ENCODE measurements at regions not wholly inside any gene's neighbourhood (a gene's known extent, or its start where the extent isn't known, plus 50 kb on each side); places are given as distances from the start of the nearest gene placed in this dataset.
"Not testable (repeated sequence)": the region's sequence is repeated elsewhere in the genome, so short reads cannot be mapped to it uniquely, and the experiment has no call there.

- no peak for DNase-seq (ENCODE audit: low read depth in 4 of 4, low spot score in 1 of 4)
Observed at GRCh38 chr6:84882768-84883766, 118.7 kb upstream of the TBX18 start.

GRCh38 chr6:84879385-84879784 is 115.0 kb upstream of the TBX18 start:
- not testable (repeated sequence) for DNase-seq (ENCODE audit: low read depth in 4 of 4, low spot score in 1 of 4)

- no peak for DNase-seq (ENCODE audit: low read depth in 4 of 4, low spot score in 1 of 4)
Observed at GRCh38 chr6:84877515-84878210, 113.3 kb upstream of the TBX18 start.

GRCh38 chr6:84876723-84877514 is 112.5 kb upstream of the TBX18 start:
- DNase-seq (ENCODE audit: low read depth in 4 of 4, low spot score in 1 of 4) = no peak

GRCh38 chr6:84872996-84873723 is 108.8 kb upstream of the TBX18 start:
- DNase-seq (ENCODE audit: low read depth in 4 of 4, low spot score in 1 of 4) = no peak

GRCh38 chr6:84871925-84872324 is 107.5 kb upstream of the TBX18 start:
- DNase-seq (ENCODE audit: low read depth in 4 of 4, low spot score in 1 of 4) = no peak

- no peak for DNase-seq (ENCODE audit: low read depth in 4 of 4, low spot score in 1 of 4)
Observed at GRCh38 chr6:84870672-84871071, 106.3 kb upstream of the TBX18 start.

- no peak for DNase-seq (ENCODE audit: low read depth in 4 of 4, low spot score in 1 of 4)
Observed at GRCh38 chr6:84868149-84868548, 103.8 kb upstream of the TBX18 start.

- DNase-seq (ENCODE audit: low read depth in 4 of 4, low spot score in 1 of 4) = no peak
Observed at GRCh38 chr6:84867521-84867920, 103.1 kb upstream of the TBX18 start.

- DNase-seq (ENCODE audit: low read depth in 4 of 4, low spot score in 1 of 4) = no peak
Observed at GRCh38 chr6:84866715-84867114, 102.3 kb upstream of the TBX18 start.

GRCh38 chr6:84865372-84865771 is 101.0 kb upstream of the TBX18 start:
- not testable (repeated sequence) for DNase-seq (ENCODE audit: low read depth in 4 of 4, low spot score in 1 of 4)

GRCh38 chr6:84862843-84863242 is 98.4 kb upstream of the TBX18 start:
- DNase-seq (ENCODE audit: low read depth in 4 of 4, low spot score in 1 of 4) = no peak

GRCh38 chr6:84860920-84861319 is 96.5 kb upstream of the TBX18 start:
- DNase-seq (ENCODE audit: low read depth in 4 of 4, low spot score in 1 of 4) = no peak

- DNase-seq (ENCODE audit: low read depth in 4 of 4, low spot score in 1 of 4) = no peak
Observed at GRCh38 chr6:84860509-84860908, 96.1 kb upstream of the TBX18 start.

- DNase-seq (ENCODE audit: low read depth in 4 of 4, low spot score in 1 of 4) = no peak
Observed at GRCh38 chr6:84854811-84855400, 90.5 kb upstream of the TBX18 start.

- DNase-seq (ENCODE audit: low read depth in 4 of 4, low spot score in 1 of 4) = no peak
Observed at GRCh38 chr6:84853901-84854300, 89.5 kb upstream of the TBX18 start.

- DNase-seq (ENCODE audit: low read depth in 4 of 4, low spot score in 1 of 4) = no peak
Observed at GRCh38 chr6:84848960-84849359, 84.6 kb upstream of the TBX18 start.

- DNase-seq (ENCODE audit: low read depth in 4 of 4, low spot score in 1 of 4) = no peak
Observed at GRCh38 chr6:84847390-84848160, 83.2 kb upstream of the TBX18 start.

- no peak for DNase-seq (ENCODE audit: low read depth in 4 of 4, low spot score in 1 of 4)
Observed at GRCh38 chr6:84842525-84843166, 78.2 kb upstream of the TBX18 start.
